ENCODE measurements at regions not wholly inside any gene's neighbourhood (a gene's known extent, or its start where the extent isn't known, plus 50 kb on each side); places are given as distances from the start of the nearest gene placed in this dataset.
"Not testable (repeated sequence)": the region's sequence is repeated elsewhere in the genome, so short reads cannot be mapped to it uniquely, and the experiment has no call there.

- H2AK5ac ChIP-seq (ENCODE audit: low read depth, low read length), result no peak overlapping the region
- H3K23ac ChIP-seq (ENCODE audit: low read depth, low read length, poor library complexity), result no peak overlapping the region
- H3K18ac ChIP-seq (ENCODE audit: low read length), result no peak overlapping the region
- H3K14ac ChIP-seq (ENCODE audit: low read length), result no peak overlapping the region
- H4K8ac ChIP-seq (ENCODE audit: low read depth, low read length), result no peak overlapping the region
- no peaks in the 10 kb centered on the region for H3K4me1 ChIP-seq (ENCODE audit: control insufficient read depth in 2 of 2, insufficient read depth in 1 of 2, low read depth in 1 of 2, low read length in 2 of 2)
- H3K4me3 ChIP-seq (ENCODE audit: low read length in 2 of 2), result no peak overlapping the region
- no peak for DNase-seq (ENCODE audit: low spot score)
- H2BK120ac ChIP-seq (ENCODE audit: low read depth, low read length), result no peak overlapping the region
- no peaks in the 10 kb centered on the region for H3K9me3 ChIP-seq (replicated peaks in 1 of 2; ENCODE audit: control insufficient read depth in 2 of 2, insufficient read depth in 1 of 2, low read depth in 1 of 2, low read length in 2 of 2)
- WGBS, 2 donors (ENCODE audit: extremely low coverage in 2 of 2, insufficient read length in 2 of 2, insufficient replicate concordance in 1 of 2), result no CpG with 5 or more reads among the region's 5 CpGs
- no peaks in the 10 kb centered on the region for H3K27me3 ChIP-seq (ENCODE audit: control insufficient read depth in 3 of 3, insufficient read depth in 3 of 3, low read depth in 1 of 3, low read length in 3 of 3)
- H3K4ac ChIP-seq (ENCODE audit: low read length), result no peak overlapping the region
- H4K91ac ChIP-seq (ENCODE audit: low read depth, low read length, poor library complexity), result no peak overlapping the region
- H3K4me2 ChIP-seq (ENCODE audit: insufficient read depth, low read length, poor library complexity, severe bottlenecking), result no peak overlapping the region
- no peak overlapping the region for H3K9ac ChIP-seq (ENCODE audit: low read depth, low read length, poor library complexity)
- H2AFZ ChIP-seq (ENCODE audit: low read length), result no peak overlapping the region
- H3K27ac ChIP-seq (replicated peaks; ENCODE audit: low read length), result no peak overlapping the region
- no peak overlapping the region for H2BK5ac ChIP-seq (ENCODE audit: low read length)
- no peaks in the 10 kb centered on the region for H3K36me3 ChIP-seq (replicated peaks in 1 of 2; ENCODE audit: control insufficient read depth in 2 of 2, insufficient read depth in 2 of 2, low read length in 2 of 2)
- H2BK15ac ChIP-seq (ENCODE audit: low read length), result no peak overlapping the region
- H3K79me1 ChIP-seq (ENCODE audit: low read depth, low read length), result no peaks in the 10 kb centered on the region
- no peak overlapping the region for H2BK12ac ChIP-seq (ENCODE audit: low read length)
Measured at GRCh38 chr2:53127061-53127650, 640.4 kb upstream of the CHAC2 start.

GRCh38 chr2:53114991-53115390 is 652.6 kb upstream of the CHAC2 start:
- Histone ChIP-seq H3K27me3 (ENCODE audit: control insufficient read depth in 3 of 3, insufficient read depth in 3 of 3, low read depth in 1 of 3, low read length in 3 of 3) (no peaks in the 10 kb centered on the region), H4K91ac (ENCODE audit: low read depth, low read length, poor library complexity) (no peak overlapping the region), H3K4me2 (ENCODE audit: insufficient read depth, low read length, poor library complexity, severe bottlenecking) (no peak overlapping the region), H2BK15ac (ENCODE audit: low read length) (no peak overlapping the region), H3K4ac (ENCODE audit: low read length) (no peak overlapping the region), H4K8ac (ENCODE audit: low read depth, low read length) (no peak overlapping the region), H2AFZ (ENCODE audit: low read length) (no peak overlapping the region), H3K27ac (replicated peaks; ENCODE audit: low read length) (no peak overlapping the region), H3K4me1 (ENCODE audit: control insufficient read depth in 2 of 2, insufficient read depth in 1 of 2, low read depth in 1 of 2, low read length in 2 of 2) (peaks cover 0 to 2% of the 10 kb centered on the region in 2 donors), H3K14ac (ENCODE audit: low read length) (no peak overlapping the region), H2BK120ac (ENCODE audit: low read depth, low read length) (no peak overlapping the region), H2BK5ac (ENCODE audit: low read length) (no peak overlapping the region), H3K36me3 (replicated peaks in 1 of 2; ENCODE audit: control insufficient read depth in 2 of 2, insufficient read depth in 2 of 2, low read length in 2 of 2) (no peaks in the 10 kb centered on the region), H3K79me1 (ENCODE audit: low read depth, low read length) (no peaks in the 10 kb centered on the region), H3K4me3 (ENCODE audit: low read length in 2 of 2) (no peak overlapping the region), H3K18ac (ENCODE audit: low read length) (no peak overlapping the region), H2AK5ac (ENCODE audit: low read depth, low read length) (no peak overlapping the region), H2BK12ac (ENCODE audit: low read length) (no peak overlapping the region), H3K9me3 (replicated peaks in 1 of 2; ENCODE audit: control insufficient read depth in 2 of 2, insufficient read depth in 1 of 2, low read depth in 1 of 2, low read length in 2 of 2) (no peaks in the 10 kb centered on the region), H3K9ac (ENCODE audit: low read depth, low read length, poor library complexity) (no peak overlapping the region), H3K23ac (ENCODE audit: low read depth, low read length, poor library complexity) (no peak overlapping the region)
- no peak for DNase-seq (ENCODE audit: low spot score)
- WGBS, 2 donors (ENCODE audit: extremely low coverage in 2 of 2, insufficient read length in 2 of 2, insufficient replicate concordance in 1 of 2), result no CpG with 5 or more reads among the region's 1 CpG

GRCh38 chr2:53114582-53114981 is 653.0 kb upstream of the CHAC2 start:
- H3K4ac ChIP-seq (ENCODE audit: low read length), result no peak overlapping the region
- no peak for DNase-seq (ENCODE audit: low spot score)
- no CpG with 5 or more reads among the region's 2 CpGs for WGBS, 2 donors (ENCODE audit: extremely low coverage in 2 of 2, insufficient read length in 2 of 2, insufficient replicate concordance in 1 of 2)

GRCh38 chr2:53112408-53112807 is 655.2 kb upstream of the CHAC2 start:
- not testable (repeated sequence) for H3K79me1 ChIP-seq (ENCODE audit: low read depth, low read length); H2BK5ac ChIP-seq (ENCODE audit: low read length); H3K4me2 ChIP-seq (ENCODE audit: insufficient read depth, low read length, poor library complexity, severe bottlenecking); H3K4me1 ChIP-seq (ENCODE audit: control insufficient read depth in 2 of 2, insufficient read depth in 1 of 2, low read depth in 1 of 2, low read length in 2 of 2); H4K8ac ChIP-seq (ENCODE audit: low read depth, low read length); H2BK15ac ChIP-seq (ENCODE audit: low read length); DNase-seq (ENCODE audit: low spot score); H3K36me3 ChIP-seq (replicated peaks in 1 of 2; ENCODE audit: control insufficient read depth in 2 of 2, insufficient read depth in 2 of 2, low read length in 2 of 2); H4K91ac ChIP-seq (ENCODE audit: low read depth, low read length, poor library complexity); H3K18ac ChIP-seq (ENCODE audit: low read length); H3K14ac ChIP-seq (ENCODE audit: low read length); H3K4me3 ChIP-seq (ENCODE audit: low read length in 2 of 2); H3K4ac ChIP-seq (ENCODE audit: low read length); H3K9ac ChIP-seq (ENCODE audit: low read depth, low read length, poor library complexity); H3K27ac ChIP-seq (replicated peaks; ENCODE audit: low read length); H2BK120ac ChIP-seq (ENCODE audit: low read depth, low read length); H3K9me3 ChIP-seq (replicated peaks in 1 of 2; ENCODE audit: control insufficient read depth in 2 of 2, insufficient read depth in 1 of 2, low read depth in 1 of 2, low read length in 2 of 2); H3K23ac ChIP-seq (ENCODE audit: low read depth, low read length, poor library complexity); H2AFZ ChIP-seq (ENCODE audit: low read length); H2AK5ac ChIP-seq (ENCODE audit: low read depth, low read length); H3K27me3 ChIP-seq (ENCODE audit: control insufficient read depth in 3 of 3, insufficient read depth in 3 of 3, low read depth in 1 of 3, low read length in 3 of 3); H2BK12ac ChIP-seq (ENCODE audit: low read length)
- no CpG with 5 or more reads among the region's 9 CpGs for WGBS, 2 donors (ENCODE audit: extremely low coverage in 2 of 2, insufficient read length in 2 of 2, insufficient replicate concordance in 1 of 2)

More at GRCh38 chr2:53114582-53114981, 653.0 kb upstream of the CHAC2 start:
- Histone ChIP-seq H3K79me1 (ENCODE audit: low read depth, low read length) (no peaks in the 10 kb centered on the region), H2AK5ac (ENCODE audit: low read depth, low read length) (no peak overlapping the region), H2BK5ac (ENCODE audit: low read length) (no peak overlapping the region), H3K23ac (ENCODE audit: low read depth, low read length, poor library complexity) (no peak overlapping the region), H3K4me2 (ENCODE audit: insufficient read depth, low read length, poor library complexity, severe bottlenecking) (no peak overlapping the region), H3K14ac (ENCODE audit: low read length) (no peak overlapping the region), H3K18ac (ENCODE audit: low read length) (no peak overlapping the region), H4K91ac (ENCODE audit: low read depth, low read length, poor library complexity) (no peak overlapping the region), H3K27ac (replicated peaks; ENCODE audit: low read length) (no peak overlapping the region), H3K27me3 (ENCODE audit: control insufficient read depth in 3 of 3, insufficient read depth in 3 of 3, low read depth in 1 of 3, low read length in 3 of 3) (no peaks in the 10 kb centered on the region), H2AFZ (ENCODE audit: low read length) (no peak overlapping the region), H4K8ac (ENCODE audit: low read depth, low read length) (no peak overlapping the region), H3K36me3 (replicated peaks in 1 of 2; ENCODE audit: control insufficient read depth in 2 of 2, insufficient read depth in 2 of 2, low read length in 2 of 2) (no peaks in the 10 kb centered on the region), H2BK12ac (ENCODE audit: low read length) (no peak overlapping the region), H3K4me1 (ENCODE audit: control insufficient read depth in 2 of 2, insufficient read depth in 1 of 2, low read depth in 1 of 2, low read length in 2 of 2) (peaks cover 0 to 2% of the 10 kb centered on the region in 2 donors), H3K9me3 (replicated peaks in 1 of 2; ENCODE audit: control insufficient read depth in 2 of 2, insufficient read depth in 1 of 2, low read depth in 1 of 2, low read length in 2 of 2) (no peaks in the 10 kb centered on the region), H2BK120ac (ENCODE audit: low read depth, low read length) (no peak overlapping the region), H3K9ac (ENCODE audit: low read depth, low read length, poor library complexity) (no peak overlapping the region), H2BK15ac (ENCODE audit: low read length) (no peak overlapping the region), H3K4me3 (ENCODE audit: low read length in 2 of 2) (no peak overlapping the region)

All from neuronal stem cell (in vitro differentiated cells).